HTR-8/SVneo (cell line): ENCODE measurements at regions not wholly inside any gene's neighbourhood (a gene's known extent, or its start where the extent isn't known, plus 50 kb on each side); places are given as distances from the start of the nearest gene placed in this dataset.

Experiments
- DNase-seq: peaks from one replicate; pipeline ENCODE4 v3.0.0; 2011; ENCODE audit warnings: low spot score, mixed read lengths; ENCODE audit not compliant: insufficient read length
- FAIRE-seq: peaks from 2 replicates; lab custom pipeline; 2011; peaks lifted over from hg19 to GRCh38; lab: Jason Lieb, UNC

- FAIRE-seq, result no peak
- no peak for DNase-seq
Observed at GRCh38 chr6:12575961-12576360, 140.6 kb upstream of the PHACTR1 start.

GRCh38 chr6:12576389-12576788, 140.2 kb upstream of the PHACTR1 start:
- peak; percentile 36 for FAIRE-seq
- DNase-seq, result peak; percentile 37

GRCh38 chr6:12577124-12577850, 139.3 kb upstream of the PHACTR1 start:
- no peak for FAIRE-seq

GRCh38 chr6:12578097-12578496, 138.5 kb upstream of the PHACTR1 start:
- DNase-seq (no peak), FAIRE-seq (no peak)

More at GRCh38 chr6:12577124-12577850, 139.3 kb upstream of the PHACTR1 start:
- no peak for DNase-seq

GRCh38 chr6:12578751-12579150, 137.8 kb upstream of the PHACTR1 start:
- DNase-seq (no peak), FAIRE-seq (peak; percentile 55)

GRCh38 chr6:12580290-12580689, 136.3 kb upstream of the PHACTR1 start:
- DNase-seq, result no peak
- no peak for FAIRE-seq

GRCh38 chr6:12582421-12583110, 134.0 kb upstream of the PHACTR1 start:
- FAIRE-seq, result peak; percentile 46
- DNase-seq, result no peak

GRCh38 chr6:12584631-12585405, 131.7 kb upstream of the PHACTR1 start:
- FAIRE-seq, result peak; percentile 13

GRCh38 chr6:12585497-12585958, 131.0 kb upstream of the PHACTR1 start:
- FAIRE-seq (no peak), DNase-seq (no peak)

More at GRCh38 chr6:12584631-12585405, 131.7 kb upstream of the PHACTR1 start:
- no peak for DNase-seq

- no peak for FAIRE-seq
- no peak for DNase-seq
Observed at GRCh38 chr6:12586721-12587480, 129.7 kb upstream of the PHACTR1 start.

- FAIRE-seq, result no peak
- DNase-seq, result no peak
Observed at GRCh38 chr6:12590901-12591300, 125.7 kb upstream of the PHACTR1 start.

- DNase-seq, result no peak
- FAIRE-seq, result peak; percentile 62
Observed at GRCh38 chr6:12592634-12593033, 123.9 kb upstream of the PHACTR1 start.

GRCh38 chr6:12593771-12594529, 122.6 kb upstream of the PHACTR1 start:
- DNase-seq (no peak), FAIRE-seq (no peak)

- no peak for FAIRE-seq
- DNase-seq, result no peak
Observed at GRCh38 chr6:12594530-12594893, 122.1 kb upstream of the PHACTR1 start.

- FAIRE-seq (no peak), DNase-seq (no peak)
Observed at GRCh38 chr6:12595161-12595811, 121.3 kb upstream of the PHACTR1 start.

GRCh38 chr6:12596731-12597130, 119.8 kb upstream of the PHACTR1 start:
- no peak for DNase-seq
- FAIRE-seq, result no peak

- DNase-seq, result no peak
- FAIRE-seq, result no peak
Observed at GRCh38 chr6:12598919-12599318, 117.6 kb upstream of the PHACTR1 start.

- FAIRE-seq (no peak), DNase-seq (no peak)
Observed at GRCh38 chr6:12601881-12602280, 114.7 kb upstream of the PHACTR1 start.

GRCh38 chr6:12602342-12602741, 114.2 kb upstream of the PHACTR1 start:
- FAIRE-seq, result no peak
- DNase-seq, result no peak
